OCI-LY3 (cell line): ENCODE measurements at regions not wholly inside any gene's neighbourhood (a gene's known extent, or its start where the extent isn't known, plus 50 kb on each side); places are given as distances from the start of the nearest gene placed in this dataset.
"Not testable (repeated sequence)": the region's sequence is repeated elsewhere in the genome, so short reads cannot be mapped to it uniquely, and the experiment has no call there.

Experiments
- H2AFZ ChIP-seq: fragments of 200-600, 300-600 bp; shearing (Covaris generic); 2 replicates; pipeline ENCODE4 v1.6.0; 2014; ENCODE audit warnings: antibody characterized with exemption, low read depth, low read length
- H3K27ac ChIP-seq: fragments of 200-600, 300-600 bp; sonication (generic); 2 replicates; pipeline ENCODE4 v1.5.1; 2014; ENCODE audit warnings: mild to moderate bottlenecking, low read length, moderate library complexity, mixed read lengths
- H3K27me3 ChIP-seq: fragments of 200-600, 300-600 bp; sonication (generic); 2 replicates; pipeline ENCODE4 v1.6.1; 2014; ENCODE audit warnings: low read depth, low read length, mixed read lengths
- H3K36me3 ChIP-seq: fragments of 200-600, 300-600 bp; sonication (generic); replicated peaks from 2 replicates; pipeline ENCODE3; 2014; ENCODE audit warnings: low read depth, low read length, mixed read lengths
- H3K4me1 ChIP-seq: fragments of 300-600, 200-600 bp; sonication (generic); 2 replicates; pipeline ENCODE4 v1.6.1; 2014; ENCODE audit warnings: low read length, mixed read lengths
- H3K4me2 ChIP-seq: fragments of 200-600, 300-600 bp; sonication (generic); 2 replicates; pipeline ENCODE4 v1.6.1; 2014; ENCODE audit warnings: low read length, mixed read lengths
- H3K4me3 ChIP-seq: fragments of 300-600, 200-600 bp; sonication (generic); 2 replicates; pipeline ENCODE4 v1.5.1; 2014; ENCODE audit warnings: antibody characterized with exemption, mild to moderate bottlenecking, low read length, moderate library complexity
- H3K79me2 ChIP-seq: fragments of 300-600, 200-600 bp; shearing (Covaris generic); 2 replicates; pipeline ENCODE4 v1.6.1; 2014; ENCODE audit warnings: mild to moderate bottlenecking, low read length, mixed read lengths
- H3K9ac ChIP-seq: fragments of 300-600, 200-600 bp; shearing (Covaris generic); 2 replicates; pipeline ENCODE4 v1.6.0; 2014; ENCODE audit warnings: mild to moderate bottlenecking, low read length, moderate library complexity
- H3K9me3 ChIP-seq: fragments of 200-600, 300-600 bp; shearing (Covaris generic); 2 replicates; pipeline ENCODE4 v1.6.1; 2014; ENCODE audit warnings: low read length, mixed read lengths; ENCODE audit not compliant: insufficient read depth
- H4K20me1 ChIP-seq: fragments of 200-600, 300-600 bp; sonication (generic); 2 replicates; pipeline ENCODE4 v1.6.1; 2016; ENCODE audit warnings: low read length, mixed read lengths; ENCODE audit not compliant: insufficient read depth
- CTCF ChIP-seq: fragments of 200-600, 300-600 bp; sonication (generic); IDR thresholded peaks from 2 replicates; pipeline ENCODE4 v1.5.1; 2014; ENCODE audit warnings: antibody characterized with exemption, low read length, low read depth
- EZH2phosphoT487 ChIP-seq: fragments of 200-600 bp; shearing (Covaris generic); IDR thresholded peaks from 2 replicates; pipeline ENCODE4 v1.6.1; 2018; ENCODE audit warnings: antibody characterized with exemption, mixed run types, low read depth

DNA sequence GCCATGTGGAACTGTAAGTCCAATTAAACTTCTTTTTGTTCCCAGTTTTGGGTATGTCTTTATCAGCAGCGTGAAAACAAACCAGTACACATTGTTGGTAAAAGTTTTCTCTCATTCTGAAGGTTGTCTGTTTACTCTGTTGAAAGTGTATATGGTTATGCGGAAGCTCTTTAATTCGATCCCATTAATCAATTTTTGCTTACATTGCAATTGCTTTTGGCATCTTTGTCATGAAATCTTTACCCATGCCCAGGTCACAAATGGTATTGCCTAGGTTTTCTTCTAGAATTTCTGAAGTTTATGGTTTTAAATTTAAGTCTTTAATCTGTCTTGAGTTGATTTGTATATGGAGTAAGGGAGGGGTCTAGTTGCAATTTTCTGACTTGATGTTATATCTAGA is 1901.9 kb downstream of the MAT2B start:
- Histone ChIP-seq H3K27ac (no peak overlapping the region), H3K9me3 (no peaks in the 10 kb centered on the region), H4K20me1 (no peaks in the 10 kb centered on the region)

DNA sequence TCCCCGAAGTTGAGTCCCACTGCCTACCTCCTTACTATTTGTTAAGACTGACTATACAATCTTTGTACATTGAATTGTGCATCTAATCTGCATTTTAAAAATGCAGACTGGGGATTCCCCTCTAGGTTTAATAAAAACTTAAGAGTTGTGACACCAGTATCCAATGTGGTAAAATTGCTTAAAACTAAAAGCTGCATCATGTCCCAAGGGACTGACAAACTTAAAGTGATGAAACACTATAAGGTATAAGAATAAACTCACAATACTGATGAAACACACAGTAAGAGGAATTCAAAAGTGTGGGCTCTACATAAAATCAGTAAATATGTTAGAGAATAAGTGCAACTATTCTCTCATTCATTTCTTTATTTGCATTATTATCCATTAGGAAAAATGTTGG is 1905.1 kb downstream of the MAT2B start:
- no peak overlapping the region for H3K27ac ChIP-seq
- no peaks in the 10 kb centered on the region for H3K4me1 ChIP-seq
- no peak overlapping the region for H3K4me2 ChIP-seq
- H2AFZ ChIP-seq: no peak overlapping the region
- H3K27me3 ChIP-seq: no peaks in the 10 kb centered on the region
- H4K20me1 ChIP-seq: no peaks in the 10 kb centered on the region
- H3K9ac ChIP-seq: no peak overlapping the region
- H3K4me3 ChIP-seq: no peak overlapping the region
- H3K36me3 ChIP-seq: no peaks in the 10 kb centered on the region
- no peaks in the 10 kb centered on the region for H3K9me3 ChIP-seq
- no peak for TF ChIP-seq EZH2phosphoT487
- TF ChIP-seq CTCF: no peak
- H3K79me2 ChIP-seq: no peaks in the 10 kb centered on the region

More for the DNA sequence above, 1901.9 kb downstream of the MAT2B start:
- Histone ChIP-seq H3K9ac (no peak overlapping the region), H2AFZ (no peak overlapping the region), H3K4me2 (no peak overlapping the region), H3K36me3 (no peaks in the 10 kb centered on the region), H3K79me2 (no peaks in the 10 kb centered on the region), H3K4me3 (no peak overlapping the region), H3K4me1 (no peaks in the 10 kb centered on the region), H3K27me3 (no peaks in the 10 kb centered on the region)
- TF ChIP-seq EZH2phosphoT487 (no peak), CTCF (no peak)

DNA sequence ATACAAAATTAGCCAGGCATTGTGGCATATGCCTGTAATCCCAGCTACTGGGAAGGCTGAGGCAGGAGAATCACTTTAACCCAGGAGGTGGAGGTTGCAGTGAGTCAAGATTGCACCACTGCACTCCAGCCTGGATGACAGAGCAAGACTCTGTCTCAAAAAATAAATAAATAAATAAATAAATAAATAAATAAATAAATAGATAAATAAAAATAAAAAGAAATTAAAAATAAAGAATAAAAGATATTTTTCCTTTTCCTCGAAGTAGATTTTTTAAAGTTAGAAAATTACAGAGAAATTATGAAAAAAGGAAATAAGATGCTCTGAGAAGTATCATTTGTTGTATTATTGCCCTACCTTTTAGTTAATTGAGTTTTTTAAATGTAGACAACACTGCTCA is 1906.1 kb downstream of the MAT2B start:
- not testable (repeated sequence) for H3K79me2 ChIP-seq, H3K4me3 ChIP-seq, H3K4me2 ChIP-seq, H3K9me3 ChIP-seq, H3K9ac ChIP-seq, H3K27ac ChIP-seq, H2AFZ ChIP-seq, H3K36me3 ChIP-seq, H4K20me1 ChIP-seq, H3K4me1 ChIP-seq, H3K27me3 ChIP-seq

DNA sequence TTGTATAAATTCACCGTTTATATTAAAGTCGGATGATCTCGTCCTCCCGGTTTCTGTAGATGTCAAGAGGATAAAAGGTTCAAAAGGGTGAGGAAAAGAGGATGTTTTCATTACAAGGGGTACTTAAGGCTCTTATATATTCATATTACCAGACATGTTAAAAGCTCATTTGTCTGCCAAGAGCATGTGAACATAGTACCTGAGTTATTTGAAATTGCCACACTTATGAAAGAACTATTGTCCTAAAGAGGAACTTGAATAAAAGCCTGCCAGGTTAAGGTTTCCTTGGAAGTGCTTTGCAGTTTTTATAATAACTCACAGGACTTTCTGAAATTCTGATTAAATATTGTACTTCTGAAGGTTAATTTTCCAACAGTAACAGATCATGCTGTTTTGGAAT is 1915.1 kb downstream of the MAT2B start:
- Histone ChIP-seq H3K79me2 (no peaks in the 10 kb centered on the region), H3K9me3 (no peaks in the 10 kb centered on the region), H3K9ac (no peak overlapping the region)

More for the DNA sequence above, 1915.1 kb downstream of the MAT2B start:
- Histone ChIP-seq H3K27me3 (no peaks in the 10 kb centered on the region), H3K27ac (no peak overlapping the region), H2AFZ (no peak overlapping the region), H3K36me3 (no peaks in the 10 kb centered on the region), H3K4me1 (no peaks in the 10 kb centered on the region), H3K4me3 (no peak overlapping the region), H3K4me2 (no peak overlapping the region), H4K20me1 (no peaks in the 10 kb centered on the region)
- no peak for TF ChIP-seq EZH2phosphoT487
- TF ChIP-seq CTCF: no peak
